Ovary (tissue), 7 donors: ENCODE measurements at regions not wholly inside any gene's neighbourhood (a gene's known extent, or its start where the extent isn't known, plus 50 kb on each side); places are given as distances from the start of the nearest gene placed in this dataset.

Experiments
- DNase-seq, 5 donors: peaks; one replicate each; pipeline ENCODE4 v3.0.0-alpha.2; 2019 to 2020
- H3K27ac ChIP-seq, 2 donors: fragments of 200-600 bp; one replicate each; pipeline versions ENCODE4 v1.5.1 to v1.8.0; 2019 to 2022
- H3K27me3 ChIP-seq: fragments of 200-600 bp; one replicate; pipeline ENCODE4 v1.8.0; 2022
- H3K36me3 ChIP-seq: fragments of 200-600 bp; sonication (generic); one replicate; pipeline ENCODE4 v1.5.1; 2019
- H3K4me1 ChIP-seq: one replicate; pipeline ENCODE4 v1.8.1; 2013; ENCODE audit warnings: mild to moderate bottlenecking, moderate library complexity; ENCODE audit not compliant: insufficient read depth
- H3K4me3 ChIP-seq: fragments of 200-600 bp; sonication (generic); one replicate; pipeline ENCODE4 v1.5.1; 2017
- H3K9me3 ChIP-seq, 2 donors: fragments of 200-600 bp in 1 of 2; sonication (generic) in 1 of 2; one replicate each; pipeline versions ENCODE4 v1.5.1 to v1.8.1; 2013 to 2019; ENCODE audit warnings: mild to moderate bottlenecking in 1 of 2, moderate library complexity in 1 of 2
- CTCF ChIP-seq, 3 donors: fragments of 450-650 bp in 2 of 3; fragments of 200-600 bp in 1 of 3; IDR thresholded peaks; one replicate each; pipeline versions ENCODE4 v1.5.1 to v1.8.0; 2016 to 2022; ENCODE audit warnings: antibody characterized with exemption in 3 of 3, mild to moderate bottlenecking in 1 of 3
- EP300 ChIP-seq: sonication (generic); formaldehyde crosslinking; IDR thresholded peaks from one replicate; pipeline ENCODE4 v1.6.1; 2017; ENCODE audit warnings: antibody characterized with exemption
- POLR2A ChIP-seq: fragments of 450-650 bp; IDR thresholded peaks from one replicate; pipeline ENCODE4 v1.6.1; 2017; ENCODE audit warnings: antibody characterized with exemption, mild to moderate bottlenecking, moderate library complexity
- WGBS, 3 donors: extraction: QIAGEN DNeasy Blood & Tissue Kit in 1 of 3; methylation state at CpG; one replicate each; pipeline versions ENCODE4 v1.1.5 to v1.1.7; 2013 to 2017; 5-methylcytosine and 5-hydroxymethylcytosine counted together
- intact Hi-C, 4 donors: fragments of 100-400 bp; cut with DNase I; formaldehyde crosslinking; loops; one replicate each; pipeline versions ENCODE4 v1.11.0 to v1.15.1; 2022 to 2023
- donor health status: DM: no; HTN: no; CAD: no; lungs with moderate emphysema.
- donor health status: DM: no; HTN: no; CAD: no.
- donor health status: Bipolar disorder and iron deficiency.
- donor health status: DM: no; HTN: no; CAD: no.
- donor health status: DM: yes; HTN: yes; CAD: no.

- DNase-seq: no peak
- Histone ChIP-seq H3K4me3 (no peak overlapping the region), H3K4me1 (no peaks in the 10 kb centered on the region), H3K9me3 (no peaks in the 10 kb centered on the region), H3K27ac (no peak overlapping the region), H3K27me3 (no peaks in the 10 kb centered on the region), H3K36me3 (no peaks in the 10 kb centered on the region)
- WGBS, 3 donors: 6 to 29% (median 13%) methylated on average over 1 of the region's 1 CpG
- intact Hi-C loops: no loop called here
- TF ChIP-seq EP300: no peak
- TF ChIP-seq CTCF (IDR thresholded peaks at IDR 0.05): no peak
- TF ChIP-seq POLR2A: no peak
Measured at GRCh38 chr6:22017272-22017671, 279.6 kb downstream of the PRL start.

- Histone ChIP-seq H3K27me3 (no peaks in the 10 kb centered on the region), H3K9me3 (no peaks in the 10 kb centered on the region), H3K27ac (no peak overlapping the region), H3K4me1 (no peaks in the 10 kb centered on the region), H3K36me3 (no peaks in the 10 kb centered on the region), H3K4me3 (no peak overlapping the region)
- WGBS, 3 donors: 37 to 43% (median 43%) methylated on average over 4 of the region's 4 CpGs
- intact Hi-C loops: no loop called here
- no peak for DNase-seq
- no peak for TF ChIP-seq POLR2A
- no peak for TF ChIP-seq CTCF (IDR thresholded peaks at IDR 0.05)
- TF ChIP-seq EP300: no peak
Measured at GRCh38 chr6:22017766-22018165, 279.1 kb downstream of the PRL start.

GRCh38 chr6:22019857-22020256 lies 277.0 kb downstream of the PRL start:
- 97 to 99% (median 98%) methylated on average over 5 of the region's 5 CpGs for WGBS, 3 donors
- TF ChIP-seq CTCF (IDR thresholded peaks at IDR 0.05) (no peak), POLR2A (no peak), EP300 (no peak)
- no peaks in the 10 kb centered on the region for H3K4me1 ChIP-seq
- DNase-seq: no peak
- no peaks in the 10 kb centered on the region for H3K27me3 ChIP-seq
- no peak overlapping the region for H3K27ac ChIP-seq
- H3K4me3 ChIP-seq: no peak overlapping the region
- H3K9me3 ChIP-seq: no peaks in the 10 kb centered on the region
- intact Hi-C loops: no loop called here
- no peaks in the 10 kb centered on the region for H3K36me3 ChIP-seq

GRCh38 chr6:22020299-22021003 lies 276.4 kb downstream of the PRL start:
- no peak for DNase-seq
- 84 to 87% (median 86%) methylated on average over 5 of the region's 5 CpGs for WGBS, 3 donors
- Histone ChIP-seq H3K4me3 (no peak overlapping the region), H3K9me3 (no peaks in the 10 kb centered on the region), H3K27me3 (no peaks in the 10 kb centered on the region), H3K4me1 (peaks cover 4% of the 10 kb centered on the region), H3K36me3 (no peaks in the 10 kb centered on the region), H3K27ac (no peak overlapping the region)
- intact Hi-C loops: no loop called here
- TF ChIP-seq EP300 (no peak), CTCF (IDR thresholded peaks at IDR 0.05) (no peak), POLR2A (no peak)
